ENCODE measurements at regions not wholly inside any gene's neighbourhood (a gene's known extent, or its start where the extent isn't known, plus 50 kb on each side); places are given as distances from the start of the nearest gene placed in this dataset.

GRCh38 chr10:108753326-108753725 lies 1170.0 kb downstream of the XPNPEP1 start:
- DNase-seq (ENCODE audit: low read depth in 1 of 2, low spot score in 1 of 2) (no peak), ATAC-seq (no peak), FAIRE-seq (no peak)
- ChIA-PET CTCF (no interaction called here), POLR2A (no interaction called here)
- H3K27ac ChIP-seq: no peak overlapping the region
- no peaks in the 10 kb centered on the region; the same call in 2 of the 3 replicates for H3K9me3 ChIP-seq
- H3K4me1 ChIP-seq: no peaks in the 10 kb centered on the region
- TF ChIP-seq CHD2 (IDR thresholded peaks at IDR 0.05; ENCODE audit: low read length, partially characterized antibody): no peak
- no peak for TF ChIP-seq ZNF302 (CRISPR knock-in tag; IDR thresholded peaks at IDR 0.05)
- no peak for TF ChIP-seq FOXS1 (CRISPR knock-in tag; IDR thresholded peaks at IDR 0.05)
- TF ChIP-seq POLR2A (IDR thresholded peaks at IDR 0.05; ENCODE audit: low read length): no peak
- TF ChIP-seq KDM5A (IDR thresholded peaks at IDR 0.05): no peak
- TF ChIP-seq HDAC2 (IDR thresholded peaks at IDR 0.05): no peak
- no peak for TF ChIP-seq PBX3 (IDR thresholded peaks at IDR 0.05)
- TF ChIP-seq SMC3 (IDR thresholded peaks at IDR 0.05): no peak
- TF ChIP-seq EHMT2 (IDR thresholded peaks at IDR 0.05; ENCODE audit: low read depth): no peak
- no peak for TF ChIP-seq HOXA7 (CRISPR knock-in tag; IDR thresholded peaks at IDR 0.05)
- TF ChIP-seq ATOH8 (CRISPR knock-in tag; IDR thresholded peaks at IDR 0.05; ENCODE audit: low read depth): no peak
- TF ChIP-seq HMGXB4 (CRISPR knock-in tag; IDR thresholded peaks at IDR 0.05; ENCODE audit: borderline replicate concordance): no peak
- TF ChIP-seq KDM1A (IDR thresholded peaks at IDR 0.05; ENCODE audit: low read depth): no peak
- TF ChIP-seq BHLHE40 (IDR thresholded peaks at IDR 0.05; ENCODE audit: low read depth, low read length): no peak
- no peak for TF ChIP-seq BCL3 (IDR thresholded peaks at IDR 0.05)
- no peak for TF ChIP-seq HOXB5 (CRISPR knock-in tag; IDR thresholded peaks at IDR 0.05)
- TF ChIP-seq FOSL2 (IDR thresholded peaks at IDR 0.05): no peak
- TF ChIP-seq FOSL2 (CRISPR knock-in tag; IDR thresholded peaks at IDR 0.05): no peak
- no peak for TF ChIP-seq NPAS2 (CRISPR knock-in tag; IDR thresholded peaks at IDR 0.05; ENCODE audit: borderline replicate concordance)
- no peak for TF ChIP-seq SREBF2 (IDR thresholded peaks at IDR 0.05)
- no peak overlapping the region for H3K4me2 ChIP-seq
- WGBS (ENCODE audit: missing lambda C conversion rate): 2% methylated on average over 2 of the region's 2 CpGs
- H3K4me3 ChIP-seq: no peak overlapping the region

- no peak for TF ChIP-seq POLR2AphosphoS2 (conservative IDR thresholded peaks at IDR 0.05; ENCODE audit: low read length)
- Histone ChIP-seq H3K4me3 (no peak overlapping the region), H3K4me2 (no peak overlapping the region), H3K27ac (no peak overlapping the region), H3K4me1 (no peaks in the 10 kb centered on the region), H3K9me3 (no peaks in the 10 kb centered on the region; the same call in 2 of the 3 replicates)
- no peak for FAIRE-seq
- DNase-seq (ENCODE audit: low read depth in 1 of 2, low spot score in 1 of 2): no peak
- ATAC-seq: no peak
- CTCF ChIA-PET: no interaction called here
- POLR2A ChIA-PET: no interaction called here
These were observed 1174.3 kb downstream of the XPNPEP1 start for GRCh38 chr10:108749042-108749441.

GRCh38 chr10:108736111-108736510 lies 1187.2 kb downstream of the XPNPEP1 start:
- no peak overlapping the region for H3K27ac ChIP-seq
- TF ChIP-seq EHMT2 (IDR thresholded peaks at IDR 0.05; ENCODE audit: low read depth): no peak
- no peak for TF ChIP-seq POLR2A (IDR thresholded peaks at IDR 0.05; ENCODE audit: low read length)
- no peak for TF ChIP-seq HOXA7 (CRISPR knock-in tag; IDR thresholded peaks at IDR 0.05)
- no peak for TF ChIP-seq EHF (CRISPR knock-in tag; IDR thresholded peaks at IDR 0.05)
- TF ChIP-seq ATOH8 (CRISPR knock-in tag; IDR thresholded peaks at IDR 0.05; ENCODE audit: low read depth): no peak
- TF ChIP-seq JUNB (IDR thresholded peaks at IDR 0.05): no peak

More at GRCh38 chr10:108736111-108736510, 1187.2 kb downstream of the XPNPEP1 start:
- no peak for DNase-seq (ENCODE audit: low read depth in 1 of 2, low spot score in 1 of 2)
- FAIRE-seq: no peak
- ATAC-seq: no peak
- no peaks in the 10 kb centered on the region for H3K4me1 ChIP-seq
- WGBS (ENCODE audit: missing lambda C conversion rate): 44% methylated on average over 1 of the region's 1 CpG
- H3K9me3 ChIP-seq: 0 out of 3 replicates have a peak, but pooled peaks cover 3% of the 10 kb centered on the region
- H3K4me2 ChIP-seq: no peak overlapping the region
- POLR2A ChIA-PET: no interaction called here
- CTCF ChIA-PET: no interaction called here
- H3K4me3 ChIP-seq: no peak overlapping the region
